ENCODE measurements at regions not wholly inside any gene's neighbourhood (a gene's known extent, or its start where the extent isn't known, plus 50 kb on each side); places are given as distances from the start of the nearest gene placed in this dataset.

DNA sequence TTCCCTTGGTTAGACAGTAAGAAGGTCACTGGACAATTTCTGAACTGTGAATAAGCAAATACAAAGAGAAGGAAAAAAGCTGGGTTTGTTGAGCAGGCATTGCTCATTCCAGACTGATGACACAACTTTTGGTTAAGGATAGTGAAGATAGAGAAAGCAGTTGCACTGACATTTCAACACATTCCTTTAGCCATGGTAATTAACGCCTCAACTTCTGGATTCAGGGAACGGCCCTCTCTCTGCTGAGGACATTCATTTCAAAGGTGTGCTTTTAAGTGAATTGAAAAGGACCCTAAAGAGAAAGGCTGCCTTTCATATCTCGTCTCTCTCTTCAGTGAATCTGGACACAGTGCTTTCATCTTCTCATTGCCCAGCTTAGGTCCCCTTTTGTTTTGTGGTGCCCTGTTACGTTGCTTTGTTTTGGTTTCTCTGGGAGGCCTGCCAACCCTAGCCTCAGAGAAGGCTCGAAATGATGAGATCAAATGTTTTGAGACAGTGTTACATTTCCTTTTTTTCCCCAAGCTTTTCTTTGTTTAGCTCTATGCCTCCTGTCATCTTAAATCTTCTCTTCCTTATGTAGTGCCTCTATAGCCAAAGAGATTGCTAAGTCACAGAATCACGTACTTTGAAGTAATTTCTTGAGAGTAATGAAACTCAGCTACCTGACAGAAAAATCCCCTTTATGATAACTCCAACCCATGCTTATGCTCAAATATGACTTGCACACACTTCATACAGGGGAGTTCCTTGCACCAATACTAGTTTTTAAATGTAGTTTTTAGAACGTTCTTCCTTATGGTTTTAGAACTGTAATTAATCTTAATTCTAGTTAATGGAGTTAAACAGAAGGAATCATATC lies 94.4 kb upstream of the IFNE start:
- DNase-seq (ENCODE audit: unreplicated experiment): peak; percentile 74
- H3K4me3 Mint-ChIP-seq (ENCODE audit: unreplicated experiment): peak overlapping the region; percentile 71

DNA sequence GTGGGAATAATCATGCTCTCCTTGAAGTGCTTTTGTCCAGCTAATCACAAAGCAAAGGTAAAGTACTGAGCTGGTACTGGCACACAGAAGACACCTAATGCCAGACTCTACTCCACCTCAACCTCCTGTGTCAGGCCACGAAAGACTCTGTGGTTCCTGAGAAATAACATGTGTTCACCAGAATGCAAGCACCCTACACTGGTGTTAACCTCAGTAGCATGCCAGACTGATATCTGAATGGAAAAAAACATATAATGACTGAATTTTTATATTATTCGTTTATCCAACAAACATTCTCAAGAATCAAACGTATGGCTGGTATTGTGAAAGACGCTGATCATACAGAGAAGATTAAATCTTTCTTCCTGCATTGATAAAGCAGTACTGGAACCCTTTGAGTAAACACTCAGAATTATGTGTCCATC lies 97.1 kb upstream of the IFNE start:
- intact Hi-C loops (cut with micrococcal nuclease): no loop called here
- Mint-ChIP-seq H3K4me1 (ENCODE audit: insufficient read depth, unreplicated experiment) (peaks cover 16% of the 10 kb centered on the region), H3K27ac (ENCODE audit: low read depth, unreplicated experiment) (no peak overlapping the region), H3K9me3 (ENCODE audit: unreplicated experiment) (no peaks in the 10 kb centered on the region), H3K4me3 (ENCODE audit: unreplicated experiment) (no peak overlapping the region), H3K27me3 (ENCODE audit: insufficient read depth, unreplicated experiment) (no peaks in the 10 kb centered on the region), H3K36me3 (ENCODE audit: insufficient read depth, unreplicated experiment) (peaks cover 6% of the 10 kb centered on the region)
- CTCF ChIA-PET: interaction anchor here (0.7 kb wide), 1 partner anchor 25 kb away, joined by 3 read pairs; no protein-coding TSS in a partner anchor
- no peak for DNase-seq (ENCODE audit: unreplicated experiment)
- no peak for TF ChIP-seq CTCF (IDR thresholded peaks at IDR 0.05; ENCODE audit: unreplicated experiment)
- no TSS peak for BruUV-seq (replicated peaks)
- POLR2A ChIA-PET: interaction anchor here (0.9 to 5.7 kb wide), 5 partner anchors 17 to 102 kb away, joined by 3 to 48 read pairs (median 6); no protein-coding TSS in a partner anchor

More for the DNA sequence above, 94.4 kb upstream of the IFNE start:
- ChIA-PET CTCF (interaction anchor here (0.7 to 1.4 kb wide), 6 partner anchors 8 to 133 kb away, joined by 3 to 4 read pairs (median 3); no protein-coding TSS in a partner anchor), POLR2A (interaction anchor here (0.6 to 5.7 kb wide), 17 partner anchors 12 to 661 kb away, joined by 3 to 48 read pairs (median 4); no protein-coding TSS in a partner anchor)
- peaks cover 10% of the 10 kb centered on the region for H3K4me1 Mint-ChIP-seq (ENCODE audit: insufficient read depth, unreplicated experiment)
- intact Hi-C loops (cut with micrococcal nuclease): loop anchor here (2.0 kb wide), 1 partner anchor 14 kb away; no protein-coding TSS in a partner anchor
- peaks cover 13% of the 10 kb centered on the region for H3K36me3 Mint-ChIP-seq (ENCODE audit: insufficient read depth, unreplicated experiment)
- TSS peak; percentile 97 for BruUV-seq (replicated peaks)
- peak overlapping the region; percentile 97 for H3K27ac Mint-ChIP-seq (ENCODE audit: low read depth, unreplicated experiment)
- no peaks in the 10 kb centered on the region for H3K27me3 Mint-ChIP-seq (ENCODE audit: insufficient read depth, unreplicated experiment)
- H3K9me3 Mint-ChIP-seq (ENCODE audit: unreplicated experiment): no peaks in the 10 kb centered on the region
- no peak for TF ChIP-seq CTCF (IDR thresholded peaks at IDR 0.05; ENCODE audit: unreplicated experiment)

DNA sequence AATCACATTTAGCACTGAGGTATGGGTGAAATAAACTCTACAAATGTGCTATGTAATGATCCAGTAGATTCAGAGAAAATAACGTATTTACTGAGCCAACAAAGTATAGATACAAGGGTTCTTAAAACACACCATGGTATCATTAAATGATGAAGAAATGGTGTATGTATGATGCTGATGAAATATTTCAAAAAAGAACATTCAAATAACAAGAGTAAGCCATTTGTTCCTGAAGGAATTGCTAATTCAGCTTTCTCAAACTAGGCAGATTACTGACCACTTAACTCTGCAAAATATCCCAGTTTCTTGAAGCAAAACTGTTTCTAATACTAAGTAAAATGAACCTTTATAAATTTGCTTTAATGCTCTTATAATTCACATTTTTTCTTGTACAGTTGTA lies 97.6 kb upstream of the IFNE start:
- intact Hi-C loops (cut with micrococcal nuclease): no loop called here
- ChIA-PET CTCF (no interaction called here), POLR2A (interaction anchor here (1.7 to 5.7 kb wide), 2 partner anchors 18 to 22 kb away, joined by 10 to 48 read pairs; no protein-coding TSS in a partner anchor)
- DNase-seq (ENCODE audit: unreplicated experiment): no peak
- Mint-ChIP-seq H3K4me3 (ENCODE audit: unreplicated experiment) (no peak overlapping the region), H3K36me3 (ENCODE audit: insufficient read depth, unreplicated experiment) (peaks cover 6% of the 10 kb centered on the region), H3K9me3 (ENCODE audit: unreplicated experiment) (no peaks in the 10 kb centered on the region), H3K27me3 (ENCODE audit: insufficient read depth, unreplicated experiment) (no peaks in the 10 kb centered on the region), H3K27ac (ENCODE audit: low read depth, unreplicated experiment) (no peak overlapping the region), H3K4me1 (ENCODE audit: insufficient read depth, unreplicated experiment) (peaks cover 16% of the 10 kb centered on the region)
- no TSS peak for BruUV-seq (replicated peaks)
- no peak for TF ChIP-seq CTCF (IDR thresholded peaks at IDR 0.05; ENCODE audit: unreplicated experiment)

- Mint-ChIP-seq H3K4me3 (ENCODE audit: unreplicated experiment) (no peak overlapping the region), H3K27ac (ENCODE audit: low read depth, unreplicated experiment) (peak overlapping the region; percentile 23), H3K36me3 (ENCODE audit: insufficient read depth, unreplicated experiment) (peaks cover 6% of the 10 kb centered on the region), H3K4me1 (ENCODE audit: insufficient read depth, unreplicated experiment) (peaks cover 16% of the 10 kb centered on the region), H3K9me3 (ENCODE audit: unreplicated experiment) (no peaks in the 10 kb centered on the region), H3K27me3 (ENCODE audit: insufficient read depth, unreplicated experiment) (no peaks in the 10 kb centered on the region)
- intact Hi-C loops (cut with micrococcal nuclease): no loop called here
- POLR2A ChIA-PET: interaction anchor here (1.7 to 5.7 kb wide), 2 partner anchors 19 to 23 kb away, joined by 10 to 48 read pairs; no protein-coding TSS in a partner anchor
- BruUV-seq (replicated peaks): no TSS peak
- no peak for TF ChIP-seq CTCF (IDR thresholded peaks at IDR 0.05; ENCODE audit: unreplicated experiment)
- CTCF ChIA-PET: interaction anchor here (0.7 to 0.8 kb wide), 2 partner anchors 25 to 254 kb away, joined by 3 read pairs; no protein-coding TSS in a partner anchor
- peak; percentile 50 for DNase-seq (ENCODE audit: unreplicated experiment)
Measured at GRCh38 chr9:21580636-21581378, 98.7 kb upstream of the IFNE start.
